H1 (cell line): ENCODE measurements at regions not wholly inside any gene's neighbourhood (a gene's known extent, or its start where the extent isn't known, plus 50 kb on each side); places are given as distances from the start of the nearest gene placed in this dataset.

Experiments
- CTCF ChIA-PET: fragments of 300-600 bp; sonication (Branson Sonifier 250); formaldehyde crosslinking; loops from one replicate; lab custom pipeline; 2021; ENCODE audit not compliant: partially characterized antibody; lab: Charles Lee
- POLR2A ChIA-PET: fragments of 300-600 bp; sonication (Branson Sonifier 250); formaldehyde crosslinking; loops from one replicate; lab custom pipeline; 2021; ENCODE audit warnings: inconsistent platforms; ENCODE audit not compliant: partially characterized antibody; lab: Charles Lee
- DNase-seq, 2 experiments: peaks; one replicate each; pipeline versions ENCODE4 v3.0.0 to v3.0.0-alpha.2; 2010 to 2022; ENCODE audit warnings: low spot score in 2 of 2, low read depth in 1 of 2, mixed read lengths in 1 of 2
- FAIRE-seq: peaks from 2 replicates; lab custom pipeline; 2011; peaks lifted over from hg19 to GRCh38; lab: Jason Lieb, UNC
- H2AFZ ChIP-seq: 2 replicates; pipeline ENCODE4 v1.8.1; 2012; ENCODE audit warnings: low read length, inconsistent platforms
- H2AK5ac ChIP-seq: 2 replicates; pipeline ENCODE4 v1.6.1; 2013; ENCODE audit warnings: low read depth, low read length
- H2BK120ac ChIP-seq: replicated peaks from 2 replicates; pipeline ENCODE3; 2013; ENCODE audit warnings: low read depth, low read length, inconsistent platforms
- H2BK12ac ChIP-seq: 2 replicates; pipeline ENCODE4 v1.6.1; 2013; ENCODE audit warnings: low read depth, low read length
- H2BK15ac ChIP-seq: 2 replicates; pipeline ENCODE4 v1.6.1; 2013; ENCODE audit warnings: low read length
- H2BK20ac ChIP-seq: 2 replicates; pipeline ENCODE4 v1.6.1; 2013; ENCODE audit warnings: low read length
- H2BK5ac ChIP-seq: 2 replicates; pipeline ENCODE4 v1.6.1; 2013; ENCODE audit warnings: low read depth, low read length
- H3K14ac ChIP-seq: 2 replicates; pipeline ENCODE4 v1.6.1; 2013; ENCODE audit warnings: inconsistent platforms; ENCODE audit not compliant: insufficient read length
- H3K18ac ChIP-seq: 2 replicates; pipeline ENCODE4 v1.6.1; 2013; ENCODE audit warnings: low read length; ENCODE audit errors: extremely low read depth
- H3K23ac ChIP-seq: 2 replicates; pipeline ENCODE4 v1.6.1; 2013; ENCODE audit warnings: inconsistent platforms; ENCODE audit not compliant: insufficient read length
- H3K23me2 ChIP-seq: 2 replicates; pipeline ENCODE4 v1.6.1; 2013; ENCODE audit warnings: low read depth, low read length
- H3K27ac ChIP-seq: 2 replicates; pipeline ENCODE4 v1.6.1; 2011; ENCODE audit warnings: low read depth, low read length, inconsistent platforms
- H3K27me3 ChIP-seq, 4 experiments: replicated peaks in 1 of 4; 1 replicate in 1 of 4; 2 replicates in 3 of 4; pipeline versions ENCODE4 v1.6.1 to v1.8.1; 2011 to 2013; ENCODE audit warnings: low read length in 3 of 4, mild to moderate bottlenecking in 3 of 4, inconsistent platforms in 2 of 4, mixed read lengths in 2 of 4, moderate library complexity in 1 of 4; ENCODE audit not compliant: control insufficient read depth in 3 of 4, insufficient read depth in 3 of 4; ENCODE audit errors: extremely low read depth in 1 of 4
- H3K36me3 ChIP-seq, 4 experiments: 2 replicates each; pipeline versions ENCODE4 v1.6.1 to v1.8.1; 2011 to 2013; ENCODE audit warnings: mild to moderate bottlenecking in 4 of 4, low read length in 3 of 4, moderate library complexity in 2 of 4, control low read depth in 1 of 4, inconsistent platforms in 1 of 4; ENCODE audit not compliant: insufficient read depth in 4 of 4, control insufficient read depth in 2 of 4
- H3K4ac ChIP-seq: replicated peaks from 2 replicates; pipeline ENCODE3; 2013; ENCODE audit warnings: low read length, low read depth, mixed read lengths, inconsistent platforms; ENCODE audit not compliant: insufficient read length
- H3K4me1 ChIP-seq, 4 experiments: replicated peaks in 1 of 4; 1 replicate in 1 of 4; 2 replicates in 3 of 4; pipeline versions ENCODE4 v1.6.1 to v1.8.1; 2011 to 2013; ENCODE audit warnings: low read length in 3 of 4, inconsistent platforms in 2 of 4, mixed read lengths in 1 of 4; ENCODE audit not compliant: insufficient read depth in 4 of 4, control insufficient read depth in 3 of 4
- H3K4me2 ChIP-seq, 2 experiments: 2 replicates each; pipeline versions ENCODE4 v1.6.1 to v1.8.1; 2011 to 2013; ENCODE audit warnings: low read depth in 2 of 2, low read length in 2 of 2, control low read depth in 1 of 2, inconsistent platforms in 1 of 2, mild to moderate bottlenecking in 1 of 2; ENCODE audit not compliant: insufficient read depth in 1 of 2
- H3K4me3 ChIP-seq, 4 experiments: fragments of 200-600, 300-600 bp in 1 of 4; sonication (generic), shearing (Covaris generic), sonication (Bioruptor Twin) in 1 of 4; 2 replicates each; pipeline versions ENCODE4 v1.5.1 to v1.8.1; 2011 to 2016; ENCODE audit warnings: low read length in 4 of 4, low read depth in 3 of 4, control low read depth in 2 of 4, inconsistent platforms in 2 of 4, mild to moderate bottlenecking in 2 of 4, mixed read lengths in 1 of 4, moderate library complexity in 1 of 4; ENCODE audit not compliant: insufficient read depth in 2 of 4; ENCODE audit errors: extremely low read depth in 1 of 4
- H3K56ac ChIP-seq: replicated peaks from 2 replicates; pipeline ENCODE3; 2013; ENCODE audit warnings: low read depth, mild to moderate bottlenecking, mixed read lengths, low read length, inconsistent platforms; ENCODE audit not compliant: insufficient read length
- H3K79me1 ChIP-seq: 2 replicates; pipeline ENCODE4 v1.6.1; 2013; ENCODE audit warnings: low read depth, low read length, control low read depth
- H3K79me2 ChIP-seq, 2 experiments: 2 replicates each; pipeline versions ENCODE4 v1.6.1 to v1.8.1; 2012 to 2013; ENCODE audit warnings: low read length in 2 of 2, mild to moderate bottlenecking in 2 of 2, inconsistent platforms in 1 of 2; ENCODE audit not compliant: insufficient read depth in 2 of 2, control insufficient read depth in 1 of 2
- H3K9ac ChIP-seq, 4 experiments: replicated peaks in 1 of 4; 1 replicate in 1 of 4; 2 replicates in 3 of 4; pipeline versions ENCODE4 v1.6.1 to v1.8.1; 2011 to 2013; ENCODE audit warnings: low read depth in 3 of 4, low read length in 3 of 4, control low read depth in 2 of 4, mild to moderate bottlenecking in 2 of 4, moderate library complexity in 2 of 4, inconsistent platforms in 1 of 4; ENCODE audit errors: extremely low read depth in 1 of 4
- H3K9me3 ChIP-seq, 2 experiments: 2 replicates each; pipeline versions ENCODE4 v1.6.1 to v1.8.1; 2012 to 2013; ENCODE audit warnings: mild to moderate bottlenecking in 2 of 2, moderate library complexity in 2 of 2, control low read depth in 1 of 2, inconsistent platforms in 1 of 2, low read depth in 1 of 2, low read length in 1 of 2, mixed read lengths in 1 of 2; ENCODE audit not compliant: insufficient read depth in 2 of 2
- H4K20me1 ChIP-seq, 2 experiments: replicated peaks in 1 of 2; 2 replicates each; pipeline versions ENCODE3 to v1.8.1; 2011 to 2013; ENCODE audit warnings: inconsistent platforms in 2 of 2, low read length in 2 of 2, mild to moderate bottlenecking in 1 of 2; ENCODE audit not compliant: insufficient read depth in 2 of 2, control insufficient read depth in 1 of 2
- H4K5ac ChIP-seq: 2 replicates; pipeline ENCODE4 v1.6.1; 2013; ENCODE audit warnings: low read length, low read depth, mixed read lengths, inconsistent platforms; ENCODE audit not compliant: insufficient read length
- H4K8ac ChIP-seq: 2 replicates; pipeline ENCODE4 v1.8.0; 2013; ENCODE audit warnings: mild to moderate bottlenecking, moderate library complexity, low read length, inconsistent platforms; ENCODE audit not compliant: insufficient read depth; ENCODE audit errors: extremely low read depth
- H4K91ac ChIP-seq: replicated peaks from 2 replicates; pipeline ENCODE3; 2013; ENCODE audit warnings: low read length, mixed read lengths, inconsistent platforms; ENCODE audit not compliant: insufficient read length
- JUN ChIP-seq: IDR thresholded peaks from 2 replicates; pipeline ENCODE4 v1.6.1; 2011; ENCODE audit warnings: low read depth, mild to moderate bottlenecking, improper control_type of control experiment, low read length
- NRF1 ChIP-seq: IDR thresholded peaks from 2 replicates; pipeline ENCODE4 v1.6.1; 2011; ENCODE audit warnings: mild to moderate bottlenecking, low read depth, low read length, improper control_type of control experiment
- RAD21 ChIP-seq, 2 experiments: IDR thresholded peaks in 1 of 2; conservative IDR thresholded peaks in 1 of 2; 2 replicates each; pipeline ENCODE4 v1.6.1; 2011; ENCODE audit warnings: low read depth in 2 of 2, low read length in 2 of 2, improper control_type of control experiment in 1 of 2, inconsistent platforms in 1 of 2, mild to moderate bottlenecking in 1 of 2, moderate library complexity in 1 of 2
- WGBS, 2 experiments: shearing (Covaris generic) in 1 of 2; methylation state at CpG; one replicate each; pipeline versions ENCODE4 v1.1.6 to v1.1.7; 2013 to 2015; ENCODE audit warnings: low lambda C conversion rate in 2 of 2, mixed read lengths in 2 of 2, inconsistent platforms in 1 of 2, low coverage in 1 of 2, missing lambda C conversion rate in 1 of 2; ENCODE audit not compliant: insufficient replicate concordance in 2 of 2, insufficient coverage in 1 of 2, insufficient read length in 1 of 2; ENCODE audit errors: extremely low coverage in 1 of 2, missing lambda C conversion rate in 1 of 2; 5-methylcytosine and 5-hydroxymethylcytosine counted together

DNA sequence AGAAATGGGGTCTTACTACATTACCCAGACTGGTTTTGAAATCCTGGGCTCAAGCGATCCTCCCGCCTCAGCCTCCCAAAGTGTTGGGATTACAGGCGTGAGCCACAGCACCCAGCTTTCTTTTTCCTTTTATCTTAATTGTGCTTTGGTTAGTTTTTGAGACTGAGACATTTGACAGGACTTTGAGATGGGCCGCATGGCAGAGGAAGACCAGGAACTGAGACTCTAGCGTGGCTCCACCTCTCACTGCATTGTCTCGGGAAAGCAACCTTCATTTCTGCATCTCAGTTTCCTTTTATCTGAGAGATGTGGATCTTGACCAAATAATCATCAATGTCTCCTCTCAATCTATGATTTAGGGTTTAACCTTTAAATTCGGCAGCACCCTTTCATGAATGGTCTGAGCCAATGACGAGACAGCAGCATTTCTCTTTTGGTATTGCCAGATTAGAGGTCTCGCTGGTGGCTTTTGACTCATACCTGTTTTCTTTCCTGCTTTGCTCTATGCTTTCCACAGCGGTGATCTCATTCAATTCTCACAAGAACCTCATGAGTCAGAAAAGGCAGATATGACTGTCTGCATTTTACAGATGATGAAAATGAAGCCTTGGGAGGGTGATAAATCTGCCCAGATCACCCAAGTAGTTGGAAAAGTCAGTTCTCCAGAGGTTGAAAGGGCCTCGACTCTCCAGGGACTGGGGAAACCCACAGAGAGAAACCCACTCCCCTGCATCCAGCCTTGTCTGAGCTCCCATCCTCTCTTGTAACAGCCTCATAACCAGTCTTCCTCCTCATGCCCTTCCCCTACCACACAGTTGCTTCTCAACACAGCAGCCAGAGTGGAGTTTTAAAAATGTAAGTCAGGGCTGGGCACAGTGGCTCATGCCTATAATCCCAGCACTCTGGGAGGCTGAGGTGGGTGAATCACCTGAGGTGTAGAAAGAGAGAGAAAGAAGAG lies 84.8 kb upstream of the FOXB1 start:
- Histone ChIP-seq H3K79me1 (no peaks in the 10 kb centered on the region), H3K4me1 (peaks cover 0 to 8% (median 5%) of the 10 kb centered on the region in 4 experiments; a peak in 4 of 7 replicates), H4K5ac (no peak overlapping the region), H2AFZ (no peak overlapping the region), H3K36me3 (no peaks in the 10 kb centered on the region), H3K18ac (no peak overlapping the region), H4K8ac (no peak overlapping the region), H3K14ac (no peak overlapping the region), H3K9ac (no peak overlapping the region), H3K27ac (no peak overlapping the region), H4K20me1 (no peaks in the 10 kb centered on the region), H2BK12ac (no peak overlapping the region), H2BK120ac (no peak overlapping the region), H2BK5ac (no peak overlapping the region), H3K4me2 (no peak overlapping the region), H2BK20ac (no peak overlapping the region), H3K79me2 (no peaks in the 10 kb centered on the region), H3K9me3 (no peaks in the 10 kb centered on the region), H3K23ac (no peak overlapping the region), H2BK15ac (no peak overlapping the region), H4K91ac (no peak overlapping the region), H3K4me3 (no peak overlapping the region), H2AK5ac (no peak overlapping the region), H3K4ac (no peak overlapping the region), H3K56ac (no peak overlapping the region), H3K27me3 (no peaks in the 10 kb centered on the region), H3K23me2 (no peaks in the 10 kb centered on the region)
- DNase-seq (no peak), FAIRE-seq (no peak)
- CTCF ChIA-PET = interaction anchor here (1.2 to 5.0 kb wide), 14 partner anchors 12 to 408 kb away, joined by 3 to 49 read pairs (median 12); partner anchors contain the start of gene FOXB1
- TF ChIP-seq JUN (no peak), NRF1 (no peak), RAD21 (IDR thresholded peaks at IDR 0.05 in 1 of 2, conservative IDR thresholded peaks at IDR 0.05 in 1 of 2; ENCODE audit: low read depth in 2 of 2, low read length in 2 of 2) (no peak)
- POLR2A ChIA-PET = no interaction called here
- WGBS, 2 experiments = 95% methylated on average over 11 of the region's 11 CpGs; no CpG with 5 or more reads in 1 of the 2 experiments
